ENCODE measurements at regions not wholly inside any gene's neighbourhood (a gene's known extent, or its start where the extent isn't known, plus 50 kb on each side); places are given as distances from the start of the nearest gene placed in this dataset.

- TF ChIP-seq, protein P1, sequence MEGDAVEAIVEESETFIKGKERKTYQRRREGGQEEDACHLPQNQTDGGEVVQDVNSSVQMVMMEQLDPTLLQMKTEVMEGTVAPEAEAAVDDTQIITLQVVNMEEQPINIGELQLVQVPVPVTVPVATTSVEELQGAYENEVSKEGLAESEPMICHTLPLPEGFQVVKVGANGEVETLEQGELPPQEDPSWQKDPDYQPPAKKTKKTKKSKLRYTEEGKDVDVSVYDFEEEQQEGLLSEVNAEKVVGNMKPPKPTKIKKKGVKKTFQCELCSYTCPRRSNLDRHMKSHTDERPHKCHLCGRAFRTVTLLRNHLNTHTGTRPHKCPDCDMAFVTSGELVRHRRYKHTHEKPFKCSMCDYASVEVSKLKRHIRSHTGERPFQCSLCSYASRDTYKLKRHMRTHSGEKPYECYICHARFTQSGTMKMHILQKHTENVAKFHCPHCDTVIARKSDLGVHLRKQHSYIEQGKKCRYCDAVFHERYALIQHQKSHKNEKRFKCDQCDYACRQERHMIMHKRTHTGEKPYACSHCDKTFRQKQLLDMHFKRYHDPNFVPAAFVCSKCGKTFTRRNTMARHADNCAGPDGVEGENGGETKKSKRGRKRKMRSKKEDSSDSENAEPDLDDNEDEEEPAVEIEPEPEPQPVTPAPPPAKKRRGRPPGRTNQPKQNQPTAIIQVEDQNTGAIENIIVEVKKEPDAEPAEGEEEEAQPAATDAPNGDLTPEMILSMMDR (IDR thresholded peaks at IDR 0.05; ENCODE audit: insufficient read depth, low read depth, low read length) = no peak
- no peak for TF ChIP-seq EZH2 (IDR thresholded peaks at IDR 0.05; ENCODE audit: insufficient read depth, low read length)
Observed at GRCh38 chr10:4532976-4533375, 293.0 kb upstream of the AKR1E2 start.
